Tibial nerve (tissue), 4 donors: ENCODE measurements at regions not wholly inside any gene's neighbourhood (a gene's known extent, or its start where the extent isn't known, plus 50 kb on each side); places are given as distances from the start of the nearest gene placed in this dataset.

Experiments used
- DNase-seq, 2 donors: peaks; one replicate each; pipeline ENCODE4 v3.0.0-alpha.2; 2019; ENCODE audit warnings: low spot score in 2 of 2
- H3K27ac ChIP-seq, 4 donors: fragments of 200-600 bp; sonication (generic) in 3 of 4; one replicate each; pipeline ENCODE4 v1.5.1; 2017 to 2019; ENCODE audit warnings: mild to moderate bottlenecking in 1 of 4
- H3K27me3 ChIP-seq, 2 donors: fragments of 200-600 bp; sonication (generic) in 1 of 2; one replicate each; pipeline versions ENCODE4 v1.5.1 to v1.6.0; 2017 to 2019
- H3K36me3 ChIP-seq, 3 donors: fragments of 200-600 bp; sonication (generic); one replicate each; pipeline ENCODE4 v1.5.1; 2018 to 2019
- H3K4me1 ChIP-seq, 4 donors: fragments of 200-600 bp; sonication (generic) in 3 of 4; one replicate each; pipeline ENCODE4 v1.5.1; 2017 to 2019
- H3K4me3 ChIP-seq, 4 donors: fragments of 200-600 bp; sonication (generic) in 3 of 4; one replicate each; pipeline ENCODE4 v1.5.1; 2017 to 2019; ENCODE audit warnings: mild to moderate bottlenecking in 1 of 4, moderate library complexity in 1 of 4
- H3K9me3 ChIP-seq, 4 donors: fragments of 200-600 bp; sonication (generic) in 3 of 4; one replicate each; pipeline ENCODE4 v1.5.1; 2017 to 2019
- CTCF ChIP-seq, 5 experiments: fragments of 200-600 bp in 3 of 5; fragments of 450-650 bp in 2 of 5; sonication (generic) in 3 of 5; IDR thresholded peaks; one replicate each; pipeline ENCODE4 v1.5.1; 2016 to 2019; ENCODE audit warnings: antibody characterized with exemption in 5 of 5, mild to moderate bottlenecking in 3 of 5, moderate library complexity in 2 of 5
- EP300 ChIP-seq, 2 donors: sonication (generic); formaldehyde crosslinking; IDR thresholded peaks; one replicate each; pipeline ENCODE4 v1.6.1; 2017; ENCODE audit warnings: antibody characterized with exemption in 2 of 2, mild to moderate bottlenecking in 1 of 2
- POLR2A ChIP-seq, 2 donors: fragments of 450-650 bp; IDR thresholded peaks; one replicate each; pipeline ENCODE4 v1.6.1; 2017; ENCODE audit warnings: antibody characterized with exemption in 2 of 2, mild to moderate bottlenecking in 2 of 2, moderate library complexity in 2 of 2
- WGBS, 2 donors: methylation state at CpG; one replicate each; pipeline ENCODE4 v1.1.5; 2018; 5-methylcytosine and 5-hydroxymethylcytosine counted together

GRCh38 chr11:29029452-29029851 lies 921.3 kb downstream of the METTL15 start:
- Histone ChIP-seq H3K27me3 (no peaks in the 10 kb centered on the region), H3K4me1 (no peaks in the 10 kb centered on the region), H3K4me3 (no peak overlapping the region), H3K27ac (no peak overlapping the region), H3K9me3 (peaks cover 0 to 14% (median 4%) of the 10 kb centered on the region in 4 donors), H3K36me3 (no peaks in the 10 kb centered on the region)
- DNase-seq, result no peak
- TF ChIP-seq POLR2A (IDR thresholded peaks at IDR 0.05), result no peak
- no peak for TF ChIP-seq EP300 (IDR thresholded peaks at IDR 0.05)
- TF ChIP-seq CTCF (IDR thresholded peaks at IDR 0.05), result no peak
- 88 to 94% methylated on average over 2 of the region's 2 CpGs for WGBS, 2 donors

DNA sequence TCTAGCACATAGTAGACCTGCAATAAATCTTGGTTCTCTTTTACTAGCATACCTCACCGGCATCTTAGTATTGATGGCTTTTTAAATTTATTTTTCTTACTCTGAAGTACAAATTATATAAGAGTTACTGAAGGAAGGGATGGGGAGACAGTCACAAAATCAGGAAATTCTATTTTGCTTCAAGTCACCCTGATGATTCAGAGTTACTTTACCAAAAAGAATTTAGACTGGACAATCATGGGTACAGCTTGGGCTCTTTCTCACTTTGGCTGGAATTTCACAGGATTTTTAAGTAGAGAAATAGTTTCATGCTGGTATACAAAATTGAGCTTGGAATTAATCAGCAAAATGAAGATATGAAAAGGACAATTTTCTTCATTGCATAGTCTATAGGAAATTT lies 919.2 kb downstream of the METTL15 start:
- H3K36me3 ChIP-seq, result no peaks in the 10 kb centered on the region
- H3K9me3 ChIP-seq, result peaks cover 0 to 14% (median 4%) of the 10 kb centered on the region in 4 donors
- H3K27ac ChIP-seq, result no peak overlapping the region
- TF ChIP-seq EP300 (IDR thresholded peaks at IDR 0.05) (no peak), CTCF (IDR thresholded peaks at IDR 0.05) (no peak), POLR2A (IDR thresholded peaks at IDR 0.05) (no peak)
- H3K27me3 ChIP-seq, result no peaks in the 10 kb centered on the region
- 91 to 93% methylated on average over 1 of the region's 1 CpG for WGBS, 2 donors
- no peak overlapping the region for H3K4me3 ChIP-seq
- DNase-seq, result no peak
- no peaks in the 10 kb centered on the region for H3K4me1 ChIP-seq

GRCh38 chr11:29026286-29026685 lies 918.1 kb downstream of the METTL15 start:
- H3K27me3 ChIP-seq, result no peaks in the 10 kb centered on the region
- H3K4me3 ChIP-seq, result no peak overlapping the region
- H3K4me1 ChIP-seq, result no peaks in the 10 kb centered on the region
- H3K36me3 ChIP-seq, result no peaks in the 10 kb centered on the region
- TF ChIP-seq EP300 (IDR thresholded peaks at IDR 0.05) (no peak), CTCF (IDR thresholded peaks at IDR 0.05) (no peak), POLR2A (IDR thresholded peaks at IDR 0.05) (no peak)
- DNase-seq, result no peak
- H3K9me3 ChIP-seq, result peaks cover 0 to 14% (median 4%) of the 10 kb centered on the region in 4 donors
- no peak overlapping the region for H3K27ac ChIP-seq
- WGBS, 2 donors, result 91 to 93% methylated on average over 2 of the region's 2 CpGs

DNA sequence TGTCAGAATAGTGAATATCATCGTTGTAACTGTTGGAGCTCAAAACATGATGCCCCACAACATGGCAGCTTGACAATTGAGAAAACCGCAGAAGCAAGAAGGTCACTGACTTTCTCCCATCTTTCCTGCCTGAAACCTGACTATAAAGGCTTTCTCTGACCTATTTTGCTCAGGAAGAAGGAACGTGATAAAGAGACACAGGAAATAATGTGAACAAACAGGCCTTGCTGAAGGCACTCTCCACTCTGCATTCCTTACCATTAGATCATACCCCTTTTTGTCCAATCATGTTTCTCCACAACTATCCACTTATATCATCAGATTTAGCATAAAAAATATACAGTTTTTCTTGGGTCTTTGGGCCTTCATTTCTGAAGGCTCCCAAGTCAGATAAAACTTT lies 916.8 kb downstream of the METTL15 start:
- Histone ChIP-seq H3K36me3 (no peaks in the 10 kb centered on the region), H3K4me1 (no peaks in the 10 kb centered on the region), H3K4me3 (no peak overlapping the region), H3K27me3 (no peaks in the 10 kb centered on the region), H3K27ac (no peak overlapping the region), H3K9me3 (peaks cover 0 to 13% (median 4%) of the 10 kb centered on the region in 4 donors)
- WGBS, 2 donors, result 65 to 69% methylated on average over 3 of the region's 3 CpGs
- no peak for DNase-seq
- TF ChIP-seq POLR2A (IDR thresholded peaks at IDR 0.05) (no peak), EP300 (IDR thresholded peaks at IDR 0.05) (no peak), CTCF (IDR thresholded peaks at IDR 0.05) (no peak)

GRCh38 chr11:29024386-29024785 lies 916.2 kb downstream of the METTL15 start:
- Histone ChIP-seq H3K27me3 (no peaks in the 10 kb centered on the region), H3K4me1 (no peaks in the 10 kb centered on the region), H3K27ac (no peak overlapping the region), H3K9me3 (peaks cover 0 to 6% (median 2%) of the 10 kb centered on the region in 4 donors), H3K36me3 (no peaks in the 10 kb centered on the region), H3K4me3 (no peak overlapping the region)
- TF ChIP-seq EP300 (IDR thresholded peaks at IDR 0.05) (no peak), POLR2A (IDR thresholded peaks at IDR 0.05) (no peak), CTCF (IDR thresholded peaks at IDR 0.05) (no peak)
- no peak for DNase-seq
- WGBS, 2 donors, result 89% methylated on average over 4 of the region's 4 CpGs
